ENCODE measurements at regions not wholly inside any gene's neighbourhood (a gene's known extent, or its start where the extent isn't known, plus 50 kb on each side); places are given as distances from the start of the nearest gene placed in this dataset.

DNA sequence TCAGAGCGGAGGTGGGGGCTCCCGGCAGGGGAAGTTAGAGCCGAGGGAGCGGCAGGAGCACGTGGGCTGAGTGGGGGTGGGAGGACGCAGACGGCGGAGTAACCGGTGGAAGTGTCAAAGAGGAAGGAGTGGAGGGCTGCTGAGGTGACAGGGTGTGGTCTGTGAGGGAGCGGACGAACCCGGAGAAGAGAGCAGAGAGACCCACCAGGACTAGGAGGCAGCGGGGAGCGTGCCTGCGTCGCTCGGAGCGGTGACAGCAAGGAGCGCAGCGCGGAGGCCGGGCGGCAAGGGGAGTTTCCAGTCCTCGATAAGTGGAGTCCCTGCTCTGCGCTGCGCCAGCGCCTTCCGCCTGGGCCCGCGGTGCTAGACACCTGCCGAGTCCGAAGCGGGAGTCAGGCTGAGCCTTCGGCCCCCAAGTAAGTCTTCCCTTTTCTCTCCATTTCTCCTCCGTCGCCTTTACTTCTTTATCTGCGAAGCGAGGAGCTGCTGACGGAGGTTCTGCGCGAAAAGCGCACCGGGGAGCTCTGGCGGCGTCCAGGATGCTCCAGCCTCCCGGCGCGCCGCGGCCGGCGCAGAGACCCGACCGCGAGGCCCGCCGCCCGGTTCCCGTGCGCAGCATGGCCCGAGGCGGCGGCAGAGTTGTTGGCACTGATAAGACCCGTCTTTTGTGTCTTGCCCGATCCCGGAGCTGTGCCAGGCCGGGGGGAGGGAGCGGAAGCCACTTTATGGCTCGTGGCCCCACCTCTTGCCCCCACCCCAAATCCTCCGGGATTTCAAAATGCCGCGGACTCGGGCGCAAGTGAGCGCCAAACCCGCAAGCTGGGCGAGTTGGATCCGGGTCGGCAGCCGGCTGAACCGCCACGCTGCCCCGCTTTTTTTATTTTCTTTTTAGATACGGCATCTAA is 533.0 kb upstream of the SEMA6D start (continued):
- TF ChIP-seq DPF2 (IDR thresholded peaks at IDR 0.05) (no peak), BCL11A (IDR thresholded peaks at IDR 0.05; ENCODE audit: low read depth, low read length) (no peak), ASH2L (IDR thresholded peaks at IDR 0.05; ENCODE audit: borderline replicate concordance, low read depth) (no peak), CREB1 (IDR thresholded peaks at IDR 0.05; ENCODE audit: low read depth) (no peak), SMC3 (IDR thresholded peaks at IDR 0.05; ENCODE audit: borderline replicate concordance, low read length) (no peak), KAT2A (conservative IDR thresholded peaks at IDR 0.05; ENCODE audit: control insufficient read depth, low read depth, low read length) (no peak), RB1 (IDR thresholded peaks at IDR 0.05; ENCODE audit: borderline replicate concordance) (no peak), MTA2 (IDR thresholded peaks at IDR 0.05; ENCODE audit: low read depth) (no peak), MTA3 (IDR thresholded peaks at IDR 0.05; ENCODE audit: borderline replicate concordance, low read length) (no peak)
- TF ChIP-seq, protein P1, sequence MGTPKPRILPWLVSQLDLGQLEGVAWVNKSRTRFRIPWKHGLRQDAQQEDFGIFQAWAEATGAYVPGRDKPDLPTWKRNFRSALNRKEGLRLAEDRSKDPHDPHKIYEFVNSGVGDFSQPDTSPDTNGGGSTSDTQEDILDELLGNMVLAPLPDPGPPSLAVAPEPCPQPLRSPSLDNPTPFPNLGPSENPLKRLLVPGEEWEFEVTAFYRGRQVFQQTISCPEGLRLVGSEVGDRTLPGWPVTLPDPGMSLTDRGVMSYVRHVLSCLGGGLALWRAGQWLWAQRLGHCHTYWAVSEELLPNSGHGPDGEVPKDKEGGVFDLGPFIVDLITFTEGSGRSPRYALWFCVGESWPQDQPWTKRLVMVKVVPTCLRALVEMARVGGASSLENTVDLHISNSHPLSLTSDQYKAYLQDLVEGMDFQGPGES (IDR thresholded peaks at IDR 0.05) = no peak
- TF ChIP-seq, protein P2, sequence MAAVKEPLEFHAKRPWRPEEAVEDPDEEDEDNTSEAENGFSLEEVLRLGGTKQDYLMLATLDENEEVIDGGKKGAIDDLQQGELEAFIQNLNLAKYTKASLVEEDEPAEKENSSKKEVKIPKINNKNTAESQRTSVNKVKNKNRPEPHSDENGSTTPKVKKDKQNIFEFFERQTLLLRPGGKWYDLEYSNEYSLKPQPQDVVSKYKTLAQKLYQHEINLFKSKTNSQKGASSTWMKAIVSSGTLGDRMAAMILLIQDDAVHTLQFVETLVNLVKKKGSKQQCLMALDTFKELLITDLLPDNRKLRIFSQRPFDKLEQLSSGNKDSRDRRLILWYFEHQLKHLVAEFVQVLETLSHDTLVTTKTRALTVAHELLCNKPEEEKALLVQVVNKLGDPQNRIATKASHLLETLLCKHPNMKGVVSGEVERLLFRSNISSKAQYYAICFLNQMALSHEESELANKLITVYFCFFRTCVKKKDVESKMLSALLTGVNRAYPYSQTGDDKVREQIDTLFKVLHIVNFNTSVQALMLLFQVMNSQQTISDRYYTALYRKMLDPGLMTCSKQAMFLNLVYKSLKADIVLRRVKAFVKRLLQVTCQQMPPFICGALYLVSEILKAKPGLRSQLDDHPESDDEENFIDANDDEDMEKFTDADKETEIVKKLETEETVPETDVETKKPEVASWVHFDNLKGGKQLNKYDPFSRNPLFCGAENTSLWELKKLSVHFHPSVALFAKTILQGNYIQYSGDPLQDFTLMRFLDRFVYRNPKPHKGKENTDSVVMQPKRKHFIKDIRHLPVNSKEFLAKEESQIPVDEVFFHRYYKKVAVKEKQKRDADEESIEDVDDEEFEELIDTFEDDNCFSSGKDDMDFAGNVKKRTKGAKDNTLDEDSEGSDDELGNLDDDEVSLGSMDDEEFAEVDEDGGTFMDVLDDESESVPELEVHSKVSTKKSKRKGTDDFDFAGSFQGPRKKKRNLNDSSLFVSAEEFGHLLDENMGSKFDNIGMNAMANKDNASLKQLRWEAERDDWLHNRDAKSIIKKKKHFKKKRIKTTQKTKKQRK (IDR thresholded peaks at IDR 0.05; ENCODE audit: low read depth, low read length) = no peak
- TF ChIP-seq, protein P3, sequence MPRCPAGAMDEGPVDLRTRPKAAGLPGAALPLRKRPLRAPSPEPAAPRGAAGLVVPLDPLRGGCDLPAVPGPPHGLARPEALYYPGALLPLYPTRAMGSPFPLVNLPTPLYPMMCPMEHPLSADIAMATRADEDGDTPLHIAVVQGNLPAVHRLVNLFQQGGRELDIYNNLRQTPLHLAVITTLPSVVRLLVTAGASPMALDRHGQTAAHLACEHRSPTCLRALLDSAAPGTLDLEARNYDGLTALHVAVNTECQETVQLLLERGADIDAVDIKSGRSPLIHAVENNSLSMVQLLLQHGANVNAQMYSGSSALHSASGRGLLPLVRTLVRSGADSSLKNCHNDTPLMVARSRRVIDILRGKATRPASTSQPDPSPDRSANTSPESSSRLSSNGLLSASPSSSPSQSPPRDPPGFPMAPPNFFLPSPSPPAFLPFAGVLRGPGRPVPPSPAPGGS (IDR thresholded peaks at IDR 0.05; ENCODE audit: borderline replicate concordance, insufficient read depth, low read depth, low read length, poor library complexity, severe bottlenecking) = no peak
- TF ChIP-seq, protein P4, sequence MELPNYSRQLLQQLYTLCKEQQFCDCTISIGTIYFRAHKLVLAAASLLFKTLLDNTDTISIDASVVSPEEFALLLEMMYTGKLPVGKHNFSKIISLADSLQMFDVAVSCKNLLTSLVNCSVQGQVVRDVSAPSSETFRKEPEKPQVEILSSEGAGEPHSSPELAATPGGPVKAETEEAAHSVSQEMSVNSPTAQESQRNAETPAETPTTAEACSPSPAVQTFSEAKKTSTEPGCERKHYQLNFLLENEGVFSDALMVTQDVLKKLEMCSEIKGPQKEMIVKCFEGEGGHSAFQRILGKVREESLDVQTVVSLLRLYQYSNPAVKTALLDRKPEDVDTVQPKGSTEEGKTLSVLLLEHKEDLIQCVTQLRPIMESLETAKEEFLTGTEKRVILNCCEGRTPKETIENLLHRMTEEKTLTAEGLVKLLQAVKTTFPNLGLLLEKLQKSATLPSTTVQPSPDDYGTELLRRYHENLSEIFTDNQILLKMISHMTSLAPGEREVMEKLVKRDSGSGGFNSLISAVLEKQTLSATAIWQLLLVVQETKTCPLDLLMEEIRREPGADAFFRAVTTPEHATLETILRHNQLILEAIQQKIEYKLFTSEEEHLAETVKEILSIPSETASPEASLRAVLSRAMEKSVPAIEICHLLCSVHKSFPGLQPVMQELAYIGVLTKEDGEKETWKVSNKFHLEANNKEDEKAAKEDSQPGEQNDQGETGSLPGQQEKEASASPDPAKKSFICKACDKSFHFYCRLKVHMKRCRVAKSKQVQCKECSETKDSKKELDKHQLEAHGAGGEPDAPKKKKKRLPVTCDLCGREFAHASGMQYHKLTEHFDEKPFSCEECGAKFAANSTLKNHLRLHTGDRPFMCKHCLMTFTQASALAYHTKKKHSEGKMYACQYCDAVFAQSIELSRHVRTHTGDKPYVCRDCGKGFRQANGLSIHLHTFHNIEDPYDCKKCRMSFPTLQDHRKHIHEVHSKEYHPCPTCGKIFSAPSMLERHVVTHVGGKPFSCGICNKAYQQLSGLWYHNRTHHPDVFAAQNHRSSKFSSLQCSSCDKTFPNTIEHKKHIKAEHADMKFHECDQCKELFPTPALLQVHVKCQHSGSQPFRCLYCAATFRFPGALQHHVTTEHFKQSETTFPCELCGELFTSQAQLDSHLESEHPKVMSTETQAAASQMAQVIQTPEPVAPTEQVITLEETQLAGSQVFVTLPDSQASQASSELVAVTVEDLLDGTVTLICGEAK (IDR thresholded peaks at IDR 0.05; ENCODE audit: borderline replicate concordance) = no peak
- TF ChIP-seq, protein P5, sequence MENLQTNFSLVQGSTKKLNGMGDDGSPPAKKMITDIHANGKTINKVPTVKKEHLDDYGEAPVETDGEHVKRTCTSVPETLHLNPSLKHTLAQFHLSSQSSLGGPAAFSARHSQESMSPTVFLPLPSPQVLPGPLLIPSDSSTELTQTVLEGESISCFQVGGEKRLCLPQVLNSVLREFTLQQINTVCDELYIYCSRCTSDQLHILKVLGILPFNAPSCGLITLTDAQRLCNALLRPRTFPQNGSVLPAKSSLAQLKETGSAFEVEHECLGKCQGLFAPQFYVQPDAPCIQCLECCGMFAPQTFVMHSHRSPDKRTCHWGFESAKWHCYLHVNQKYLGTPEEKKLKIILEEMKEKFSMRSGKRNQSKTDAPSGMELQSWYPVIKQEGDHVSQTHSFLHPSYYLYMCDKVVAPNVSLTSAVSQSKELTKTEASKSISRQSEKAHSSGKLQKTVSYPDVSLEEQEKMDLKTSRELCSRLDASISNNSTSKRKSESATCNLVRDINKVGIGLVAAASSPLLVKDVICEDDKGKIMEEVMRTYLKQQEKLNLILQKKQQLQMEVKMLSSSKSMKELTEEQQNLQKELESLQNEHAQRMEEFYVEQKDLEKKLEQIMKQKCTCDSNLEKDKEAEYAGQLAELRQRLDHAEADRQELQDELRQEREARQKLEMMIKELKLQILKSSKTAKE (IDR thresholded peaks at IDR 0.05; ENCODE audit: low read depth, poor library complexity, severe bottlenecking) = no peak

Data from GM12878 (cell line).